Cardiac septum (tissue), 1 donor: ENCODE measurements at regions not wholly inside any gene's neighbourhood (a gene's known extent, or its start where the extent isn't known, plus 50 kb on each side); places are given as distances from the start of the nearest gene placed in this dataset.

Experiments used
- DNase-seq: peaks from one replicate; pipeline ENCODE4 v3.0.0-alpha.2; 2020; ENCODE audit warnings: low spot score
- intact Hi-C: fragments of 100-400 bp; cut with DNase I; formaldehyde crosslinking; loops from one replicate; pipeline ENCODE4 v1.14.0; 2022
- donor health status: DM: no; HTN: no; CAD: no.

DNA sequence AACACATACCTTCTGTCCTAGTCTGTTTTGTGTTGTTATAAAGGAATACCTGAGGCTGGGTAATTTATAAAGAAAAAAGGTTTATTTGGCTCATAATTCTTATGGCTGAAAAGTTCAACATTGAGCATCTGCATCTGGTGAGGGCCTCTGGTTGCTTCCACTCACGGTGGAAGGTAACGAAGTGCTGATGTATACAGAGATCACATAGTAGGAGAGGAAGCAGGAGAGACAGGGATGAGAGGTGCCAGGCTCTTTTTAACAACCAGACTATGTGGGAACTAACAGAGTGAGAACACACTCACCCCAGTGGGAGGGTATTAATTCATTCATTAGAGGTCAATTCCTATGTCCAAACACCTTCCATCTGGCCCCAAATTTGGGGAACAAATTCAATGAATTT, 463.8 kb downstream of the DSC3 start:
- DNase-seq = no peak
- intact Hi-C loops = no loop called here

DNA sequence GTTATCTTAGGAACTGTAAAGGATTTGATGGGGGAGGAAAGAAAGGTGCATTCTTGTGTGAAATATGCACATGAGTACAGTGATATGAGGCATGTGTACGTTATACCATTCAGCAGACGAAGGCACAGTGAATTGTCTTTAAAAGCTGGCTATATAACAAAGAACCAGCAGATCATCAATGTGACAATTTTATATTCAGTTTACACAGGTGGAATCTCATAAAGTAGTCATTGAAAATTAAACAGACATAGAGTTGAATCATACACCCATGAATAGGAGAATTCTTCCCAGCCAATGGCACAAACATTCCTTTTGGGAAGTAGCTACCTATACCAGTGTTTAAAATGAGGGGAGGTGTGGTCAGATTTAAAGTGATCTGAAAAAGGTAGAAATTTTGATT, 470.3 kb downstream of the DSC3 start:
- intact Hi-C loops = no loop called here
- no peak for DNase-seq

DNA sequence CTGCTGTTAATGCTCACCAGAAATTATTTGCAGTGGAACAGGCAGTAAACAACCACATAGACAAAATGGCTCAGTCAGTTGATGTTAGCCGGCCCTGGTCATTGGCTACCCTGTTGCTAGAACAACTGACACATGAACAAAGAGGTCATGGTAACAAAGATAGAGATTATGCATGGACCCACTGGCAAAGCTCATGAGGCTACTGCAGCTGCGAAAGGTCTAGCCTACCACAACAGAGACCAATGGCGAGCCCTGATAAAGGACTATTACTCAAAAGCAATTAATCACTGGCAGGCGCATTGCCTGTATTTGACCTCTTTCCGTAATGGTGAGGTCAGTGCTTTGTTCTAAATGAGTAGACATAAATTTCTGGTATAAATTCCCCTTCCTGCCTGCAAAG, 474.2 kb downstream of the DSC3 start:
- intact Hi-C loops = no loop called here
- no peak for DNase-seq

DNA sequence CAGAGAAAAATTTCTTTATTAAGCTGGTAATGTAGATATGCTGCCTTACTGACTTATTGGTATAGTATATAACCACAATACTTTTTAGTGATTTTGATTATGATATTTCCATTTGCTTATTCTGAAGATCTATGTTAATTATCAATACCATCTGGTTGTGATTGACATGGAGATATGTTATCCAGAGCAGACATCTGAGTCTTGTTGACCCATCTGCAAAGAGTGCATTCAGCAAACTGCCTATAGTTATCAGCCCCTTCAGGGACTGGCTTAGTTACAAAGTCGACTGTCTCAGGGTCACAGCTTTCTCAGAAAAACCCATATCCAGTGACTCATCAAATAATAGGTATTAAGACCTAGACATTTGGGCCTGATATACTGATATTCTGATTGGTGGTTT, 475.7 kb downstream of the DSC3 start:
- no peak for DNase-seq
- intact Hi-C loops = no loop called here

DNA sequence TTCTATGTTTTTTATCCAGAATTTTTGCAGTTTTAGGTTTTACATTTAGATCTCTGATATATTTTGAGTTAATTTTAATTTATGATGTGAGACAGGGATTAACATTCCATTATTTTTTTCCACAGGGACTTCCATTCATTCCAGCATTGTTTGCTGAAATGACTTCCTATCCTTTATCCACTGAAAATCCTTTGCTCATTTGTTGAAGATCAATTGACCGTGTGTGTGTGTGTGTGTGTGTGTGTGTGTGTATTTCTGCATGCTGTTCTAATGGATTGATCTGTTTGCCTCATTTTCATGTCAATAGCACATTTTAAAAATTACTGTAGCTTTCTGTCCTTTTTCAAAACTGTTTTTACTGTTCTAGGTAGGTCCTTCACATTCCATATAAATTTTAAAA, 480.3 kb downstream of the DSC3 start:
- DNase-seq = no peak
- intact Hi-C loops = no loop called here

DNA sequence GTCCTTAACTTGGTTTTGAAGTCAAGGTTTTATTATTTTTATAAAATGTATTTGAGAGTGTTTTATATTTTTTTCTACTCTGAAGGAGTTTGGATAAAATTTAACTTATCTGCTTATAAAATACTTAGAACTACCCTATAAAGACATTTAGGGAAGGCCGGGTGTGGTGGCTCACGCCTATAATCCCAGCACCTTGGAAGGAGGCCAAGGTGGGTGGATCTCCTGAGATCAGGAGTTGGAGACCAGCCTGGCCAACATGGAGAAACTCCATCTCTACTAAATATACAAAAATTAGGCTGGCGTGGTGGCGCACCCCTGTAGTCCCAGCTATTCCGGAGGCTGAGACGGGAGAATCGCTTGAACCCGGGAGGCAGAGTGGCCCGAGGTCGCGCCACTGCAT, 486.4 kb downstream of the DSC3 start:
- DNase-seq = no peak
- intact Hi-C loops = no loop called here

DNA sequence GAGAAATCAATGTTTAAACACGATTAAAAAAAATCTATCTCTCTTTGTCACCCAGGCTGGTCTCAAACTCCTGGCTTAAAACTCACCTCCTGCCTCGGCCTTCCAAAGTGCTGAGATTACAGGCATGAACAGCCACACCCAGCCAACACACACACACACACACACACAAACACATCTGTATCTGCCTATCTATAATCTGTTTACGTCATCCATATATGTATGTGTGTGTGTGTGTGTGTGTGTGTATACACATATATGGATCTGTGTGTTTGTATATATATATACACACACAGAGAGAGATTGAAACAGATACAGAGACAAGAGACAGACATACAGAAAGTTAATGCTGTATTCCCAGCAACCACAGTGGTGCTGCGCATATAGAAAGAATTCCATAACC, 497.1 kb downstream of the DSC3 start:
- no peak for DNase-seq
- intact Hi-C loops = no loop called here

DNA sequence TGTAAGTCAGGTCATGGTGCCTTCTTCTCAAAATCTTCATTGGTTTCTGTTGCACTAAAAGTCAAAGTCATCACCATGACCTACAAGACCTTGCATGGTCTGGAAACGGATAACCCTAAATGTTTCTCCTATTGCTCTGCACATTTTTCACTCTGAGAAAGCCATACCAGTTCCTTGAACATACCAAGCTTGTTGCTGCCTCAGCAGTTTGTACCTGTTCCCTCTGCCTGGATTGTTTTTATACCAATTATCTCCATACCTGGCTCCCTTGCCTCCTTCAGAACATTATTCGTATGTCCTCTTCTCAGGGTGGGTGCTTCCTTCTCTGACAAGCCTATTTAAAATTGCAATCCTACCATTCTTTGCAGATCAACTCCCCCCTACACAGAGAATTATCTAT, 498.4 kb downstream of the DSC3 start:
- intact Hi-C loops = no loop called here

DNA sequence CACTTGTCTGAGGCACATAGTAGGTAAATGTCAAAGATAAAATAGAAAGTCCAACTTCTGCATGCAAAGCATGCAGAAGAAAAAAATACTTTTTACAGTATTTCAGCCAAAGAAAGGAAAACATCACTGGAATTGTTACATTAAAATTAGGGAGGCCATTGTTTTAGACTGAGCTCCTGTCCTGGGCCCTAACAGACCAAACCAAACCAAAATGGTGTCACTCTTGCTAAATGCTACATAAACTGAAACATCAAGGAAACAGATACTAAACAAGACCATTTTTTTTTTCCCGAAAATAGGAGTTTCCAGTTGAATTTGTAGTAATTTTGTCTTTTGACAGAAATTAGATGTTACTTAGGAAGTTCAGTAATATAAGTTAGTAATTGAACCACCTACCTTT, 508.8 kb downstream of the DSC3 start:
- intact Hi-C loops = no loop called here
- no peak for DNase-seq

More for the DNA sequence above, 498.4 kb downstream of the DSC3 start:
- DNase-seq = no peak

DNA sequence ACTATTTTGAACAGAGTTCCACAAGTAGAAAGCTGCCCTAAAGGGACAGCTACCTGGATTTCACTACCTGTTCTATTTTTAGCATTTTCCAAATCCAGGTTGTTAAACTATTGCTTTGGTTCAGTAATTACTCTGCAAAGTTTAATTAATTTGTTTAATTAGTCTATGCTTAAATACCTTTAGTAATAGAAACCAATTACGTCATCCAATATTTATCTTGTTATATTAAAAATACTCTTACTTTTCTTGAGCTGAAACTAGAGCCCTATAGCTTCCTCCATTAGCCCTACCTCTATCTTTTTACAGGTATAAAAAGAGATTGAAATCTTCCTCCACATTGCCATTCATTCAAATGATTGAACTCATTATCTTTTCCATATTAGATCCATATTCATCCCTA, 514.6 kb downstream of the DSC3 start:
- DNase-seq = no peak
- intact Hi-C loops = no loop called here

DNA sequence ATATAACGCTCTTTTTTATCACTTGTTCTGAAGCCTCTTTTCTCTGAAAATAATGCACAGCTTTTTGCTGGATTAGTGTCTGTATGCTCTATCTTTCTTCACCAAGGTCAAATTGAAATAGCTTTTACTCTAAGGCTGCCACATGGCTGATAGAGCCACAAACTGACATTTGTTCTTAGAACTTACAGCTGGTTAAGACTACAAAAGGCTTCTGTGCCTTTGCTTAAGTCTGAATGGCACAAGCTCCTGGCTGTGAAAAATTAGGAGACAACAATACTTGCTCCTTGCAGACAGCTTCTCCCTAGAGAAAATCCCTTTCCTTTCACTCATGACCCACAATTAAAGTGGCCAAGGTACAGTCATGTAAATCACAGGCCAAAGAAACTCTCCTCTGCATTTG, 515.3 kb downstream of the DSC3 start:
- intact Hi-C loops = no loop called here
- DNase-seq = no peak

DNA sequence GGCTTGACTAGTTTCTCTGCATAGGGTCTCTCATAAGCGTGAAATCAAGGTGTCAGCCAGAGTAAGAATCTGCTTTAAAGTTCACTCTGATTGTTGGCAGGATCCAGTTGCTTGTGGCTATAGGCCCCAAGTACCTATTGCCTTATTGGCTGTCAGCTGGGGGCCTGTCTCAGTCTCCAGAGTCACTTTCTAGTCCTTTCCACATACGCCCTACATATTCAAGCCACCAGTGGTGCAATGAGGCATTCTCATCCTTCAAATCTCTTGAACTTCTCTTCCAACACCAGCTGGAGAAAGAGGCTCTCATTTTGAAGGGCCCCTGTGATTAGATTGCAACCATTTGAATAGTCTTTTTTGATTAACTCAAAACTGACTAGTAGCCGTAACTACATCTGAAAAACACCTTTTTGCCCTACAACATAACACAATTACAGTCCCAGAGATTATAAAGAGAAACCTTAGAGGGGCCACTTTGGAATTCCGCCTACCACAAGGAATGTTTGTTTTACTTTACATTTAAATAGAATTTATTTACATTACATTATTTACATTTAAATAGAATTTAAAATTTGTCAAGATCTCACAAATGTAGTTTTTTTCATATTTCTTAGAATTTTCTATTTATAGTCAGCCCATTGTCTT, 520.1 kb downstream of the DSC3 start:
- intact Hi-C loops = no loop called here
- DNase-seq = no peak

DNA sequence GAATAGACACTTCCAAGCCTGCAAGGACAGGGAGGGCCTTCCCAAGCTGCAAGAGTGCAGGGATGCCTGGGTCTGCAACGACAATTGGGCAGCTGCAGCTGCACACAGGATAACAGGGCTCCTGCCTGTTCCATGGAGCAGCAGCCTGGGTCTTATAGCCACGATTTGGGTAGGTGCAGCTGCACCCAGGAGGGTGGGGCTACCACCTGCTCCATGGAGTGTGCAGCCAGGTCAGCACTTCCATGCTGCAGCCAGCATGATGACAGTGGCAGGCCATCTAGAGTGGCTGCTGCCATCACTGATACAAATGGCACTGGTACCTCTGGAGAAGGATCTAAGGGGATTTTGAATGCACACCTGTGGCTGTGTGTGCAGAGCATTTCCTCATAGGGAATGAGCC, 528.5 kb downstream of the DSC3 start:
- DNase-seq = no peak
- intact Hi-C loops = no loop called here

DNA sequence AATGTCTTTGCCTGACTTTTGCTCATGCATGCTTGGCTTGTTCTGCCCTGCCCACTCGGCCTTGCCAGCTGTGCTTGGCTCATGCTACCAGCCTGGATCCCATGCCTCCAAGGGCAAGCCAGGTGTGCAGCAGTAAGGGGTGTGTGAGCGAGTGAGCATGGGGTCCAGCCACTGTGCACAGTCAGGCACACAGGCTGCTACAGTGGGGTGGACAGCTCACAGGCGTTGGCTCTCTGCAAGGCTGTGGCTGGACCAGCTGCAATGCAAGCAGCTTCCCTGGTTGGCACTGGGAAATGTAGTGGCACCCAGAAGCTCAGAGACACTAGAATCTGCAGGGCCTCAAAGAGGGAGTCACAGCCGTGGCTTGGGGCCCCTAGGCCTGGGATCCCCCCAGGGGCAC, 529.7 kb downstream of the DSC3 start:
- no peak for DNase-seq
- intact Hi-C loops = no loop called here

DNA sequence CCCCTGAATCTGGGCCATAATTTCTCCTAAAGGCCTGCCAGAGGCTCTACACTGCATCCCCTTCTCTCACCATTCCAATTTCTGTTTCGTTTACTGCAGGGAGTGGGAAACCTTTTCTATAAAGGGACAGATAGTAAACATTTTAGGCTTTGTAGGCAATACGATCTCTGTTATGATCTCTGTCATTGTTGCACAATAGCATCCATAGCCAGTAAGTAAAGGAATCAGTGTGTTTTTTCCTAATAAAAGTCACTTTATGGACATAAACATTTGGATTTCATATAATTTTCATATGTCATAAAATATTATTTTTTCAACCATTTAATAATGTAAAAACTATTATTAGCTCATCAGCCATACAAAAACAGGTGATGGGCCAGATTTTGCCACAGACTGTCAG, 531.7 kb downstream of the DSC3 start:
- no peak for DNase-seq
- intact Hi-C loops = no loop called here

DNA sequence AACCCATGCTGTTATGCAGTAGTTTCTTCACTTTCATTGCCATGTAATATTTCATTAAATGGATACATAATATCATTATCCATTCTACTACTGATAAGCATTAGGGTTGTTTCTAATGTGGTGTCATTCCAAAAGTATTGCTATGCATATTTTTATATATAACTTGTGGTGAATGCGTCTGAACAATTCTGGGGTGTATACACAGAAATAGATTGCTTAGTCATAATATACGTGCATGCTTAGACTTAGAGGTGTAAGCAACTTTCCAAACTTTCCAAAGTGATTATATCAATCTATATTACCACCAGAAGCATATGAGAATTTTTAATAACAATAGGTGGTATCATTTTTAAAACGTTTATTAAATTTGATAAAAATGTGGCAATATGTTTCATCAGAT, 540.9 kb downstream of the DSC3 start:
- intact Hi-C loops = no loop called here

DNA sequence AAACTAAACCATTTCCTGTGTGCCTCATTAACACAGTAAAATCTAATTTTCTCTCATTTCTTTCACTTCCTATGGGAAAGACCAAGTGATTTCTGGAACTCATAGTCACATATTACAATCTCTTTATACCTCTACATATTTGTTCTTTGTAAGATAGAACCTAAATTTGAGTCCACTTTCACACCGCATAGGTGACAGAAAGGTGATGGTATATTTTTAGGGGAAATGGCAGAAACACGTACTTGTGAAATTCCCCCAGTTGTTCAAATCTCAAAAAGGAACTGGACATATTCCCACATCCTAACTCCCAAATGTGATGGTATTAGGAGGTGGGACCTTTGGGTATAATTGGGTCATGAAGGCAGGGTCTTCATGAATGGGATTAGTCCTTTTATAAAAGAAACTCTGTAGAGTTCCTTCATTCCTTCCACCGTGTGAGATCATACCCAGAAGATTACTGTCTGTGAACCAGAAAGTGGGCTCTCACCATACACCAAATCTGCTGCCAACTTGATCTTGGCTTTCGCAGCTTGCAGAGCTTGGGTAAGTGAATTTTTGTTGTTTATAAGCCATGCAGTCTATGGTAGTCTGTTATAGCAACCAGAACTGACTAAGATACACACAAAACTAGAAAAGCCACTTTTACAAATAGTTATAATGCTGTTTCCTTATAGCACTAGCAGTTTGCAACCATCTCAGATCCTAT, 542.1 kb downstream of the DSC3 start:
- intact Hi-C loops = no loop called here

More for the DNA sequence above, 540.9 kb downstream of the DSC3 start:
- no peak for DNase-seq

DNA sequence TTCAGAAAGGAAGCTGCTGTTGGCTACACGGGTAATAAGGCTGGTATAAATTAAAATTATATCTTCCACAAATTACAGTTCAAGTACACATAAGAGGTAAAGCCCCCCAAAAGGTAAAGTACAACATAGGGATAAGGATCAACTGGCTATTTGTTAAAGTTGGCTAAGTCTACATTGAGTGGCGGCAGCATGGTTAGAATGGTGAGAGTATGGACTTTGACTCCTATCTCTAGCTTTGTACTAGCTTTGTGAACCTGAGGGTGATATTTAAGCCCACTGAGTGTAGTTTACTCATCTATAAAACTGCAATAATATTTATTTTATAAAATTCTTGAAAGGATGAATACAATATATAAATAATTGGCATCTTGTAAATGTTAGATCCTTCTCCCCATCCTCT, 542.8 kb downstream of the DSC3 start:
- intact Hi-C loops = no loop called here
- DNase-seq = no peak

More for the DNA sequence above, 542.1 kb downstream of the DSC3 start:
- no peak for DNase-seq

DNA sequence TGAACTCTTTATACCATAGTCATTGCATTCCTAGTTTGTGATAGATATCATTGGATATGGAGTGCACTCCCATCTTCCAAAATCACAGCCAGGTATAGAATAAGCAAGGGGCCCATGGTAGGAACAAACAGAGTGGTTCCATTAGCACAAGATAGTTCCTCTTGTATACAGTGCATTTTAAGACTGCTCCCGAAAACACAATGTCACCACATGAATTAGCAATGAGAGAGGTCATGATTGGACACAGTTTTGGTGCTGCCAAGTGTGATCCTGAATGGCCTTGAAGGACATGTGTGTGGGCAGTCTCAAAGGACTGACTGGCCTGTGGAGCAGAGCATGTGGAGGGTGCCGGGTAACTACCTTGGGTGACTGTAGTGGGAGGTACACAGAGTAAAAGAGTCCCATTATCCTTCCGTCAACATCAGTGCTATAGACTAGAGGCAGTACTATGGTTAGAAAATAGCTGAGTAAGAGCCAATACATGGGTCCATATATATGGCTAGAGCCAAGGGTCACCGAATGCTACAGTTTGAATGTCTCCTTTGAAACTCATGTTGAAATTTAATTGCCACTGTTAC, 549.9 kb downstream of the DSC3 start:
- intact Hi-C loops = no loop called here
- no peak for DNase-seq

DNA sequence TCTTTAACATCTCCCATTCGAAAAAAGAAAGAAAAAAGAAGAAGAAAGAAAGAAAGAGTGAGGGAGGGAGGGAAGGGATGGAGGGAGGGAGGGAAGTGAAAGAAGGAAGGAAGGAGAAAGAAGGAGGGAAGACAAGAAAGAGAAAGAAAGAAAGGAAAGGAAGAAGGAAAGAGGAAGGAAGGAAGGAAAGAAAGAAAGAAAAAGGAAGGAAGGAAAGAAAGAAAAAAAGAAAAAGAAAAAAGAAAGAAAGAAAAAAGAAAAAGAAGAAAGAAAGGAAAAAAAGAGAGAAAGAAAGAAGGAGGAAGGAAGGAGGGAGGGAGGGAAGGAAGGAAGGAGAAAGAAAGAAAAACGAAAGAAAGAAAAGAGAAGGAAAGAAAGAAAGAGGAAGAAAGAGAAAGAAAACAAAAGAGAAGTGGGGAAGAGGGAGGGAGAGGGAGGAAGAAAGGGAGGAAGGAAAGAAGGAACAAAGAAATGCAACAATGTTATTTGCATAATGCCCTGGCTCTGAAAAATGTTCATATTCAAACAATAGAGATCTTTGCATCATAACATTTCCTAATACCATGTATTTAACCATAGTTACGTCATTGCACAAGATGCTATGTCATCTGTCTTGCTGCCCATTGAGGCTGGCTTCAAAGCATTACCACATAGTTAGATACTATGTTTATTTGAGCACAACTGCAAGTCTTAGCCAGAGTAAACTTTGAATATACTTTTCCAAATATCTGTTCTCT, 550.6 kb downstream of the DSC3 start:
- DNase-seq = no peak
- intact Hi-C loops = no loop called here
